B cell (primary cell): ENCODE measurements at regions not wholly inside any gene's neighbourhood (a gene's known extent, or its start where the extent isn't known, plus 50 kb on each side); places are given as distances from the start of the nearest gene placed in this dataset.

Source experiments
- ATAC-seq: fragments of 200-7000 bp; cut with Tn5 transposase; one replicate; pipeline ENCODE4 v1.10.0; 2021; ENCODE audit warnings: low read depth, mild to moderate bottlenecking, moderate number of reproducible peaks, moderate library complexity
- CTCF ChIA-PET: fragments of 350-600 bp; sonication (Branson Sonifier 250); formaldehyde crosslinking; loops from one replicate; lab custom pipeline; 2021; ENCODE audit warnings: antibody characterized with exemption, inconsistent platforms; lab: Charles Lee
- POLR2A ChIA-PET: fragments of 350-600 bp; sonication (Branson Sonifier 250); formaldehyde crosslinking; loops from one replicate; lab custom pipeline; 2021; ENCODE audit warnings: antibody characterized with exemption; lab: Charles Lee
- DNase-seq: peaks from one replicate; pipeline ENCODE4 v3.0.0; 2013
- H2AFZ ChIP-seq: 2 replicates; pipeline ENCODE4 v1.6.1; 2012; ENCODE audit warnings: mild to moderate bottlenecking, low read depth, low read length; ENCODE audit not compliant: insufficient read depth, poor library complexity, severe bottlenecking
- H3K27ac ChIP-seq, 2 donors: 1 replicate in 1 of 2; 2 replicates in 1 of 2; pipeline ENCODE4 v1.5.1; 2012 to 2013; ENCODE audit warnings: low read length in 2 of 2, mild to moderate bottlenecking in 2 of 2, moderate library complexity in 1 of 2
- H3K27me3 ChIP-seq, 4 experiments: fragments of 200-600 bp in 1 of 4; sonication (generic) in 1 of 4; replicated peaks in 1 of 4; 1 replicate in 2 of 4; 2 replicates in 2 of 4; pipeline versions ENCODE4 v1.6.1 to v1.7.0; 2013 to 2016; ENCODE audit warnings: low read length in 3 of 4, mild to moderate bottlenecking in 2 of 4, mixed read lengths in 1 of 4, moderate library complexity in 1 of 4; ENCODE audit not compliant: insufficient read depth in 4 of 4, control insufficient read depth in 3 of 4; ENCODE audit errors: control extremely low read depth in 1 of 4
- H3K36me3 ChIP-seq, 2 experiments: replicated peaks in 1 of 2; 1 replicate in 1 of 2; 2 replicates in 1 of 2; pipeline versions ENCODE4 v1.6.1 to v1.7.1; 2013; ENCODE audit warnings: low read length in 1 of 2; ENCODE audit not compliant: insufficient read depth in 2 of 2, control insufficient read depth in 1 of 2; ENCODE audit errors: control extremely low read depth in 1 of 2, extremely low read depth in 1 of 2
- H3K4me1 ChIP-seq, 2 donors: fragments of 200-600 bp in 1 of 2; sonication (generic) in 1 of 2; 1 replicate in 1 of 2; 2 replicates in 1 of 2; pipeline versions ENCODE4 v1.5.1 to v1.6.1; 2013 to 2017; ENCODE audit warnings: low read length in 2 of 2; ENCODE audit not compliant: control insufficient read depth in 2 of 2, insufficient read depth in 2 of 2
- H3K4me2 ChIP-seq: replicated peaks from 2 replicates; pipeline ENCODE3; 2012; ENCODE audit warnings: mild to moderate bottlenecking, low read depth, low read length; ENCODE audit not compliant: poor library complexity, severe bottlenecking
- H3K4me3 ChIP-seq, 5 experiments: fragments of 200-600 bp in 1 of 5; sonication (generic) in 1 of 5; 1 replicate in 3 of 5; 2 replicates in 2 of 5; pipeline versions ENCODE4 v1.5.1 to v1.7.0; 2011 to 2016; ENCODE audit warnings: low read length in 4 of 5, mild to moderate bottlenecking in 4 of 5, low read depth in 2 of 5, control low read depth in 1 of 5, moderate library complexity in 1 of 5; ENCODE audit not compliant: insufficient read depth in 1 of 5; ENCODE audit errors: control extremely low read depth in 1 of 5, extremely low read depth in 1 of 5
- H3K79me2 ChIP-seq: fragments of 200-600 bp; sonication (generic); one replicate; pipeline ENCODE4 v1.6.0; 2016; ENCODE audit warnings: low read length; ENCODE audit not compliant: control insufficient read depth, insufficient read depth
- H3K9ac ChIP-seq: fragments of 200-600 bp; sonication (generic); 2 replicates; pipeline ENCODE4 v1.6.1; 2017; ENCODE audit warnings: mild to moderate bottlenecking, low read length, moderate library complexity
- H3K9me3 ChIP-seq, 3 donors: one replicate each; pipeline versions ENCODE4 v1.6.1 to v1.7.1; 2013; ENCODE audit warnings: low read length in 2 of 3; ENCODE audit not compliant: control insufficient read depth in 2 of 3, insufficient read depth in 1 of 3; ENCODE audit errors: control extremely low read depth in 1 of 3
- H4K20me1 ChIP-seq: 2 replicates; pipeline ENCODE4 v1.6.0; 2012; ENCODE audit warnings: mild to moderate bottlenecking, low read length; ENCODE audit not compliant: insufficient read depth, control insufficient read depth, poor library complexity, severe bottlenecking
- H3K27ac Mint-ChIP-seq: one replicate; pipeline ENCODE4 v1.8.0; 2021; ENCODE audit warnings: mixed read lengths
- H3K27me3 Mint-ChIP-seq: one replicate; pipeline ENCODE4 v1.8.0; 2021; ENCODE audit warnings: mixed read lengths
- H3K4me1 Mint-ChIP-seq: one replicate; pipeline ENCODE4 v1.8.0; 2021; ENCODE audit warnings: mixed read lengths
- H3K4me3 Mint-ChIP-seq: one replicate; pipeline ENCODE4 v1.8.0; 2021; ENCODE audit warnings: mixed read lengths
- H3K9me3 Mint-ChIP-seq: one replicate; pipeline ENCODE4 v1.8.0; 2022; ENCODE audit warnings: mixed read lengths; ENCODE audit not compliant: insufficient read depth
- CTCF ChIP-seq: fragments of 200-600 bp; IDR thresholded peaks from one replicate; pipeline ENCODE4 v1.8.0; 2022; ENCODE audit warnings: antibody characterized with exemption, mild to moderate bottlenecking
- EZH2 ChIP-seq: IDR thresholded peaks from 2 replicates; pipeline ENCODE4 v1.6.1; 2012; ENCODE audit warnings: borderline replicate concordance, low read depth, mild to moderate bottlenecking, moderate library complexity, low read length; ENCODE audit not compliant: insufficient read depth, poor library complexity, severe bottlenecking
- WGBS: methylation state at CpG from one replicate; pipeline ENCODE4 v1.1.5; 2013; ENCODE audit warnings: missing lambda C conversion rate; ENCODE audit not compliant: insufficient coverage; 5-methylcytosine and 5-hydroxymethylcytosine counted together
- intact Hi-C: fragments of 100-400 bp; cut with micrococcal nuclease; formaldehyde crosslinking; loops from one replicate; pipeline ENCODE4 v1.10.0; 2022

- no peak overlapping the region for H3K27ac Mint-ChIP-seq
- ATAC-seq: no peak
- Histone ChIP-seq H3K27ac (no peak overlapping the region), H3K4me3 (no peak overlapping the region), H3K36me3 (peaks cover 0 to 4% of the 10 kb centered on the region in 2 experiments), H3K9ac (no peak overlapping the region), H3K27me3 (no peaks in the 10 kb centered on the region), H3K9me3 (no peaks in the 10 kb centered on the region), H4K20me1 (peaks cover 55% of the 10 kb centered on the region), H2AFZ (no peak overlapping the region), H3K4me2 (peak overlapping the region; percentile 53), H3K4me1 (peaks cover 43 to 49% of the 10 kb centered on the region in 2 donors), H3K79me2 (peaks cover 97% of the 10 kb centered on the region)
- DNase-seq: no peak
- intact Hi-C loops: loop anchor here (2.0 to 5.0 kb wide), 4 partner anchors 19 to 119 kb away; no protein-coding TSS in a partner anchor
- ChIA-PET CTCF (interaction anchor here (0.5 to 1.7 kb wide), 6 partner anchors 13 to 304 kb away, joined by 3 to 5 read pairs (median 4); no protein-coding TSS in a partner anchor), POLR2A (interaction anchor here (0.6 kb wide), 1 partner anchor 122 kb away, joined by 3 read pairs; the partner anchor contains the start of gene PLEKHG1)
- 100% methylated on average over 4 of the region's 11 CpGs for WGBS
- H3K9me3 Mint-ChIP-seq: no peaks in the 10 kb centered on the region
- no peak for TF ChIP-seq EZH2
- TF ChIP-seq CTCF: no peak
- peaks cover 73% of the 10 kb centered on the region for H3K4me1 Mint-ChIP-seq
- no peaks in the 10 kb centered on the region for H3K27me3 Mint-ChIP-seq
- H3K4me3 Mint-ChIP-seq: no peak overlapping the region
Measured at GRCh38 chr6:150721418-150722266, 122.0 kb downstream of the PLEKHG1 start.
